ENCODE measurements at regions not wholly inside any gene's neighbourhood (a gene's known extent, or its start where the extent isn't known, plus 50 kb on each side); places are given as distances from the start of the nearest gene placed in this dataset.

DNA sequence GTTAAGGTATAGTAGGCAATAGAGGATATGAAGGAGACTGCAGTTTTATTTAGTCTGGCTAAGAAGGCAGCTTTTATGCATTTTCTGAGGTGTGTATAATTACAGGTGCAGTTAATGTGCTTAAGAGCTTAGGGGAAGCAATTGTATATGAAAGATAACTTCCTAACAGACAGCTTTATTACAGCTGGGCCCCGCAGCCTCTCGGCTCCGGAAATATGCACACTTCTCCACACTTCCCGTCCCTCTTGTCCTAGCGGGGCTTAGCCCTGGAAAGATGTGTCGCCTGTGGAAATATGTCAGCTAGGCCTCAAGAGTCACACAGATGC lies 178.4 kb upstream of the ARID1B start:
- POLR2A ChIA-PET: no interaction called here
- TF ChIP-seq, protein P1, sequence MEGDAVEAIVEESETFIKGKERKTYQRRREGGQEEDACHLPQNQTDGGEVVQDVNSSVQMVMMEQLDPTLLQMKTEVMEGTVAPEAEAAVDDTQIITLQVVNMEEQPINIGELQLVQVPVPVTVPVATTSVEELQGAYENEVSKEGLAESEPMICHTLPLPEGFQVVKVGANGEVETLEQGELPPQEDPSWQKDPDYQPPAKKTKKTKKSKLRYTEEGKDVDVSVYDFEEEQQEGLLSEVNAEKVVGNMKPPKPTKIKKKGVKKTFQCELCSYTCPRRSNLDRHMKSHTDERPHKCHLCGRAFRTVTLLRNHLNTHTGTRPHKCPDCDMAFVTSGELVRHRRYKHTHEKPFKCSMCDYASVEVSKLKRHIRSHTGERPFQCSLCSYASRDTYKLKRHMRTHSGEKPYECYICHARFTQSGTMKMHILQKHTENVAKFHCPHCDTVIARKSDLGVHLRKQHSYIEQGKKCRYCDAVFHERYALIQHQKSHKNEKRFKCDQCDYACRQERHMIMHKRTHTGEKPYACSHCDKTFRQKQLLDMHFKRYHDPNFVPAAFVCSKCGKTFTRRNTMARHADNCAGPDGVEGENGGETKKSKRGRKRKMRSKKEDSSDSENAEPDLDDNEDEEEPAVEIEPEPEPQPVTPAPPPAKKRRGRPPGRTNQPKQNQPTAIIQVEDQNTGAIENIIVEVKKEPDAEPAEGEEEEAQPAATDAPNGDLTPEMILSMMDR (IDR thresholded peaks at IDR 0.05; ENCODE audit: control extremely low read depth, extremely low read depth, low read depth, missing control alignments): no peak
- CTCF ChIA-PET: interaction anchor here (2.0 kb wide), 1 partner anchor 10 kb away, joined by 9 read pairs; no protein-coding TSS in a partner anchor
- no peak for DNase-seq (ENCODE audit: extremely low spot score)

DNA sequence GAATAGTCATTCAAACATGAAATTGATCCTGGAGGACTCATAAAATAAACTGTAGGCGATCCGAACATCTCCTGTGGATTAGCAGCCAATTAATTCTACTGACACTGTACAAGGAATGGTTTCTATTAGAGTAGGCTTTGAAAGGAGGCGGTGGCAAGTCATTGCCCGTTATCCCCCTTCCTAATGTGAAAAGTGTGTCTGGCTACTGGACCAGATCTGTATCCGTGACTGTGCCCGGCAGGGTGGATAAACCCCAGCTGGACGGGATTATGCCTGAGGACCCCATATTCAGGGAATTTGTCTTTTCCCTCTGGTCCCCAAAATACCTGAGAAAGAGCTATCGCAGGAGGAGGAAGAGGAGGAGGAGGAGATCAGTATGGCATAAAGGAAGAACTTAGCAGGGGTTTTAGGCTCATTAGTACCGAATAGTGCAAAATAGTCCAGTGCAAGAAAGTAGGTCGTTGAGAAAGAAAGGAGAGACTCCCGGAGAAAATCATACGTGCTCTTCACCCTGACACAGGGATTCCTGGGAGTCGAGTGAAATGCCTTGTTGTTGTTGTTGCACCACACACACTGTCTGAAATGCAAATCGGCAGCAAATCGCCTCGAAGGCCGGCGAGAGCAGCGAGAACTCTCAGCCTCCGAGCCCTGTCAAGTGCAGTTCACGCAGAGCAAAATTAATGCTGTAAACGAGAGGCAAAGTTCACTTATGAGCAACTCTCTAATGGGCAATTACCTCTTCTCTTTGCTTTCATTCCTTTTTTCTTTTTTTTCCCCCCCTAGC lies 178.9 kb upstream of the ARID1B start:
- no peak for DNase-seq (ENCODE audit: extremely low spot score)
- TF ChIP-seq, protein P1 (IDR thresholded peaks at IDR 0.05; ENCODE audit: control extremely low read depth, extremely low read depth, low read depth, missing control alignments): no peak
- CTCF ChIA-PET: interaction anchor here (2.0 kb wide), 1 partner anchor 9 kb away, joined by 9 read pairs; no protein-coding TSS in a partner anchor
- POLR2A ChIA-PET: no interaction called here

DNA sequence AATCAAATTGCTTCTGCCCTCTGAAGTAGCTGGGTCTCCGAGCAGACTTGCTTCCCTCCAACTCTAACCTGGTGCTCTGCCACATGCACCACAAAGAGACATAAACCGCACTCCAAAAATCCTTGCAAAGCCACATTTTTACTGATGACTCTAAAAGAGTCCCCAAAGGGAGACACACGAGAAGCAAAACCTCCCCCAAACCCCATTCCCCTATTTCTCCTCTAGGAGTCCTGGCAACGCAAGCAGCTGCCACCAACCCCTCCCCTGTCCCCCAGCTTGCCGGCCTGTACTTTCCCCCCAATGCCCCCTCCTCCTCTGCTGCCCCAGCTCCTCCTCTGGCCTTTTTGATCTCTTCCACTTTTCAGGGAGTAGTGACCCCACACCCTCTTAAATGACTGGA lies 180.1 kb upstream of the ARID1B start:
- ChIA-PET CTCF (no interaction called here), POLR2A (no interaction called here)
- no peak for DNase-seq (ENCODE audit: extremely low spot score)
- TF ChIP-seq, protein P1 (IDR thresholded peaks at IDR 0.05; ENCODE audit: control extremely low read depth, extremely low read depth, low read depth, missing control alignments): no peak

- ChIA-PET CTCF (interaction anchor here (1.3 kb wide), 1 partner anchor 16 kb away, joined by 3 read pairs; no protein-coding TSS in a partner anchor), POLR2A (interaction anchor here (0.6 kb wide), 1 partner anchor 28 kb away, joined by 3 read pairs; no protein-coding TSS in a partner anchor)
- no peak for DNase-seq (ENCODE audit: extremely low spot score)
- TF ChIP-seq, protein P1 (IDR thresholded peaks at IDR 0.05; ENCODE audit: control extremely low read depth, extremely low read depth, low read depth, missing control alignments): no peak
These were observed 181.7 kb upstream of the ARID1B start for GRCh38 chr6:156595476-156595875.

DNA sequence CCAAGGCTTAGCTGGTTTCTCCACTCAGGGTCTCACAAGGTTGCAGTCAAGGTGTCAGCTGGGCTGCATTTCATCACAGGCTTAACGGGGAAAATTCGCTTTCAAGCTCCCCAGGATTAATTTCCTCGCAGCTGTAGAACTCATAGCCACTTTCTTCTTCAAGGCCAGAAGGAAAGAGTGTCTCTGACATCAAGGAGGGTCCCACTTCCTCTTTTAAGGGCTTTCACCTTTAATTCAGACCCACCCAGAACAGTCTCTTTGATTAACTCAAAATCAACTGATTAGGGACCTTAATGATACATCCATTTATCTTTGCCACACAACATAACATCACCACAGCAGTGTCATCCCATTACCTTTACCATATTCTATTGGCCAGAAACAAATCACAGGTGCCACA lies 183.3 kb upstream of the ARID1B start:
- POLR2A ChIA-PET: no interaction called here
- TF ChIP-seq, protein P1 (IDR thresholded peaks at IDR 0.05; ENCODE audit: control extremely low read depth, extremely low read depth, low read depth, missing control alignments): no peak
- CTCF ChIA-PET: no interaction called here
- no peak for DNase-seq (ENCODE audit: extremely low spot score)

- CTCF ChIA-PET: no interaction called here
- no peak for DNase-seq (ENCODE audit: extremely low spot score)
- POLR2A ChIA-PET: no interaction called here
- TF ChIP-seq, protein P1 (IDR thresholded peaks at IDR 0.05; ENCODE audit: control extremely low read depth, extremely low read depth, low read depth, missing control alignments): no peak
These were observed 184.1 kb upstream of the ARID1B start for GRCh38 chr6:156593127-156593526.

Data from GM10248 (cell line).